ENCODE measurements at regions not wholly inside any gene's neighbourhood (a gene's known extent, or its start where the extent isn't known, plus 50 kb on each side); places are given as distances from the start of the nearest gene placed in this dataset.

- DNase-seq (ENCODE audit: extremely low read depth, low read depth), result no peak
- no peak for TF ChIP-seq CTCF (IDR thresholded peaks at IDR 0.05; ENCODE audit: low read depth, low read length, missing control alignments)
- no peak overlapping the region for H3K4me3 ChIP-seq (replicated peaks; ENCODE audit: low read depth, low read length)
These were observed 52.5 kb upstream of the VASH1 start for GRCh38 chr14:76708771-76709170.

- TF ChIP-seq CTCF (IDR thresholded peaks at IDR 0.05; ENCODE audit: low read depth, low read length, missing control alignments), result peak; percentile 75
- H3K4me3 ChIP-seq (replicated peaks; ENCODE audit: low read depth, low read length), result no peak overlapping the region
- no peak for DNase-seq (ENCODE audit: extremely low read depth, low read depth)
These were observed 50.9 kb upstream of the VASH1 start for GRCh38 chr14:76710056-76711010.

All from HFF-Myc (cell line).